GM12878 (cell line): ENCODE measurements at regions not wholly inside any gene's neighbourhood (a gene's known extent, or its start where the extent isn't known, plus 50 kb on each side); places are given as distances from the start of the nearest gene placed in this dataset.

Source experiments
- ATAC-seq: fragments of 200-7000 bp; cut with Tn5 transposase; 3 replicates; pipeline ENCODE4 v1.9.1; 2020; ENCODE audit warnings: mild to moderate bottlenecking, moderate library complexity
- BruUV-seq: library from RNA; stranded (reverse); fragments of 400-500 nt; replicated peaks from 2 replicates; lab custom pipeline; 2021; lab: Mats Ljungman, UMichigan
- CTCF ChIA-PET: fragments of 300-600 bp; sonication (Branson Sonifier 250); formaldehyde crosslinking; extraction: SDS; loops from one replicate; lab custom pipeline; 2021; ENCODE audit warnings: inconsistent platforms; lab: Yijun Ruan, JAX
- POLR2A ChIA-PET: fragments of 350-600 bp; formaldehyde crosslinking; extraction: SDS; loops from one replicate; lab custom pipeline; 2021; ENCODE audit warnings: inconsistent platforms; lab: Charles Lee
- RAD21 ChIA-PET: fragments of 300-600 bp; sonication (Branson Sonifier 250); formaldehyde crosslinking; loops from one replicate; lab custom pipeline; 2023; ENCODE audit warnings: antibody characterized with exemption; ENCODE audit not compliant: unreplicated experiment; lab: Charles Lee
- SMC1A ChIA-PET: fragments of 300-600 bp; sonication (Branson Sonifier 250); formaldehyde crosslinking; loops from one replicate; lab custom pipeline; 2023; ENCODE audit not compliant: unreplicated experiment, uncharacterized antibody; lab: Charles Lee
- DNase-seq: peaks from one replicate; pipeline ENCODE4 v3.0.0-alpha.2; 2011; ENCODE audit warnings: low read depth, low spot score
- FAIRE-seq: peaks from 3 replicates; lab custom pipeline; 2011; peaks lifted over from hg19 to GRCh38; lab: Jason Lieb, UNC
- H2AFZ ChIP-seq: 2 replicates; pipeline ENCODE4 v1.6.0; 2011; ENCODE audit warnings: low read depth, low read length, control low read depth; ENCODE audit not compliant: control insufficient read depth
- H3K27ac ChIP-seq: 2 replicates; pipeline ENCODE4 v1.5.1; 2011; ENCODE audit warnings: control low read depth; ENCODE audit not compliant: control insufficient read depth, insufficient read depth
- H3K27me3 ChIP-seq, 2 experiments: replicated peaks in 1 of 2; 2 replicates each; pipeline versions ENCODE4 v1.6.0 to v1.6.1; 2011; ENCODE audit warnings: low read length in 1 of 2; ENCODE audit not compliant: control insufficient read depth in 2 of 2, insufficient read depth in 2 of 2
- H3K36me3 ChIP-seq, 2 experiments: 2 replicates each; pipeline ENCODE4 v1.5.1; 2011; ENCODE audit warnings: low read length in 1 of 2; ENCODE audit not compliant: control insufficient read depth in 2 of 2, insufficient read depth in 2 of 2
- H3K4me1 ChIP-seq: 2 replicates; pipeline ENCODE4 v1.6.1; 2011; ENCODE audit warnings: mild to moderate bottlenecking, low read length, moderate library complexity, mixed read lengths; ENCODE audit not compliant: control insufficient read depth, insufficient read depth
- H3K4me2 ChIP-seq: 2 replicates; pipeline ENCODE4 v1.6.0; 2011; ENCODE audit warnings: control low read depth; ENCODE audit not compliant: control insufficient read depth, insufficient read depth
- H3K4me3 ChIP-seq: fragments of 200-600 bp; sonication (generic); 2 replicates; pipeline ENCODE4 v1.5.1; 2016
- H3K79me2 ChIP-seq: 2 replicates; pipeline ENCODE4 v1.6.0; 2011; ENCODE audit warnings: low read length; ENCODE audit not compliant: control insufficient read depth, insufficient read depth
- H3K9ac ChIP-seq: 2 replicates; pipeline ENCODE4 v1.8.0; 2011; ENCODE audit warnings: low read length, control low read depth, mixed read lengths; ENCODE audit not compliant: control insufficient read depth, insufficient read depth
- H3K9me3 ChIP-seq: replicated peaks from 3 replicates; pipeline ENCODE4 v1.5.1; 2011; ENCODE audit warnings: mild to moderate bottlenecking, low read length; ENCODE audit not compliant: control insufficient read depth, insufficient read depth
- H4K20me1 ChIP-seq: 2 replicates; pipeline ENCODE4 v1.6.0; 2011; ENCODE audit not compliant: control insufficient read depth, insufficient read depth
- BCL11A ChIP-seq: IDR thresholded peaks from 2 replicates; pipeline ENCODE4 v1.6.1; 2011; ENCODE audit warnings: low read depth, low read length
- MAX ChIP-seq: IDR thresholded peaks from 2 replicates; pipeline ENCODE4 v1.6.1; 2012; ENCODE audit warnings: low read depth, low read length, improper control_type of control experiment
- MLLT1 ChIP-seq: fragments of 450-650 bp; IDR thresholded peaks from 2 replicates; pipeline ENCODE4 v1.6.1; 2016; ENCODE audit warnings: mild to moderate bottlenecking
- NKRF ChIP-seq: fragments of 450-650 bp; conservative IDR thresholded peaks from 2 replicates; pipeline ENCODE4 v1.6.1; 2017; ENCODE audit warnings: mild to moderate bottlenecking, moderate library complexity
- NR2F1 ChIP-seq: fragments of 450-650 bp; conservative IDR thresholded peaks from 2 replicates; pipeline ENCODE4 v1.6.1; 2017; ENCODE audit warnings: mild to moderate bottlenecking
- RCOR1 ChIP-seq: conservative IDR thresholded peaks from 2 replicates; pipeline ENCODE4 v1.6.1; 2012; ENCODE audit warnings: low read depth, low read length, improper control_type of control experiment
- SMARCA5 ChIP-seq: fragments of 450-650 bp; IDR thresholded peaks from 2 replicates; pipeline ENCODE4 v1.6.1; 2017; ENCODE audit warnings: mild to moderate bottlenecking
- TCF12 ChIP-seq: IDR thresholded peaks from 2 replicates; pipeline ENCODE4 v1.6.1; 2011; ENCODE audit warnings: low read depth, mild to moderate bottlenecking, low read length
- ZNF622 ChIP-seq: fragments of 450-650 bp; IDR thresholded peaks from 2 replicates; pipeline ENCODE4 v1.6.1; 2017; ENCODE audit warnings: mild to moderate bottlenecking, inconsistent platforms
- WGBS: methylation state at CpG from one replicate; pipeline ENCODE4 v1.1.6; 2016; ENCODE audit warnings: low lambda C conversion rate; ENCODE audit not compliant: insufficient replicate concordance, insufficient coverage; ENCODE audit errors: missing lambda C conversion rate; 5-methylcytosine and 5-hydroxymethylcytosine counted together
- in situ Hi-C: fragments of 300-500 bp; cut with MboI; formaldehyde crosslinking; loops from 9 replicates; pipeline ENCODE4 v1.14.3; 2018; ENCODE audit warnings: mixed read lengths
- intact Hi-C: fragments of 100-400 bp; cut with micrococcal nuclease; formaldehyde crosslinking; loops from one replicate; pipeline ENCODE4 v1.14.2; 2022; ENCODE audit not compliant: unreplicated experiment
- TF ChIP-seq, protein P1 (sequence below): IDR thresholded peaks from 2 replicates; pipeline ENCODE4 v1.6.1; 2012; ENCODE audit warnings: mild to moderate bottlenecking, low read depth, low read length

DNA sequence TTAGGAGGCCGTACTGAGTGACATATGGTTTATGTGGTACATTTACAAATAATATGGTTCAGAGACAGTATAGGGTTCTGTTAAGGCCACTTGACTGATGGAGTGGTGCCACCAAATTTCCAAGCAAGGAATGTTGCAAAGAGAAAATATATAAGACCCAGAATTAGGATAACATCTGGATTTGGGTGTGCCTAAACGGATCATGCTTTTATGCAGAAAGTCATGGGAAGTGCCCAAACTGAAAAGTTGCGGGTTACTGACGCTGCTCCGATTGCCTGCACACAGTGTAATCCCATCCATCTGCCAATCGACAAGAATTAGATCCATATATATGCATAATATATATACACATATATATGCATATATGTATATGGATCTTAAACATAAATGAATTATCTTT, 138.4 kb upstream of the DCN start:
- no peak for ATAC-seq
- SMC1A ChIA-PET = no interaction called here
- H2AFZ ChIP-seq = no peak overlapping the region
- H3K27me3 ChIP-seq = no peaks in the 10 kb centered on the region
- H3K9ac ChIP-seq = no peak overlapping the region
- no peaks in the 10 kb centered on the region for H3K79me2 ChIP-seq
- WGBS = 67% methylated on average over 6 of the region's 6 CpGs
- no peaks in the 10 kb centered on the region for H4K20me1 ChIP-seq
- H3K4me2 ChIP-seq = no peak overlapping the region
- no TSS peak for BruUV-seq
- TF ChIP-seq SMARCA5 = no peak
- TF ChIP-seq ZNF622 = no peak
- TF ChIP-seq BCL11A = no peak
- TF ChIP-seq NKRF = no peak
- TF ChIP-seq TCF12 = no peak
- TF ChIP-seq, protein P1, sequence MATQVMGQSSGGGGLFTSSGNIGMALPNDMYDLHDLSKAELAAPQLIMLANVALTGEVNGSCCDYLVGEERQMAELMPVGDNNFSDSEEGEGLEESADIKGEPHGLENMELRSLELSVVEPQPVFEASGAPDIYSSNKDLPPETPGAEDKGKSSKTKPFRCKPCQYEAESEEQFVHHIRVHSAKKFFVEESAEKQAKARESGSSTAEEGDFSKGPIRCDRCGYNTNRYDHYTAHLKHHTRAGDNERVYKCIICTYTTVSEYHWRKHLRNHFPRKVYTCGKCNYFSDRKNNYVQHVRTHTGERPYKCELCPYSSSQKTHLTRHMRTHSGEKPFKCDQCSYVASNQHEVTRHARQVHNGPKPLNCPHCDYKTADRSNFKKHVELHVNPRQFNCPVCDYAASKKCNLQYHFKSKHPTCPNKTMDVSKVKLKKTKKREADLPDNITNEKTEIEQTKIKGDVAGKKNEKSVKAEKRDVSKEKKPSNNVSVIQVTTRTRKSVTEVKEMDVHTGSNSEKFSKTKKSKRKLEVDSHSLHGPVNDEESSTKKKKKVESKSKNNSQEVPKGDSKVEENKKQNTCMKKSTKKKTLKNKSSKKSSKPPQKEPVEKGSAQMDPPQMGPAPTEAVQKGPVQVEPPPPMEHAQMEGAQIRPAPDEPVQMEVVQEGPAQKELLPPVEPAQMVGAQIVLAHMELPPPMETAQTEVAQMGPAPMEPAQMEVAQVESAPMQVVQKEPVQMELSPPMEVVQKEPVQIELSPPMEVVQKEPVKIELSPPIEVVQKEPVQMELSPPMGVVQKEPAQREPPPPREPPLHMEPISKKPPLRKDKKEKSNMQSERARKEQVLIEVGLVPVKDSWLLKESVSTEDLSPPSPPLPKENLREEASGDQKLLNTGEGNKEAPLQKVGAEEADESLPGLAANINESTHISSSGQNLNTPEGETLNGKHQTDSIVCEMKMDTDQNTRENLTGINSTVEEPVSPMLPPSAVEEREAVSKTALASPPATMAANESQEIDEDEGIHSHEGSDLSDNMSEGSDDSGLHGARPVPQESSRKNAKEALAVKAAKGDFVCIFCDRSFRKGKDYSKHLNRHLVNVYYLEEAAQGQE = no peak
- no peak for TF ChIP-seq NR2F1
- no peak for TF ChIP-seq MAX
- no peak for TF ChIP-seq RCOR1
- TF ChIP-seq MLLT1 = no peak
- RAD21 ChIA-PET = no interaction called here
- intact Hi-C loops = loop anchor here (10.0 kb wide), 1 partner anchor 376 kb away; no protein-coding TSS in a partner anchor
- H3K27ac ChIP-seq = no peak overlapping the region
- H3K9me3 ChIP-seq = no peaks in the 10 kb centered on the region
- H3K4me1 ChIP-seq = no peaks in the 10 kb centered on the region
- POLR2A ChIA-PET = no interaction called here
- CTCF ChIA-PET = no interaction called here
- H3K4me3 ChIP-seq = no peak overlapping the region
- DNase-seq = no peak
- H3K36me3 ChIP-seq = no peaks in the 10 kb centered on the region
- in situ Hi-C loops = loop anchor here (10.0 kb wide), 1 partner anchor 336 kb away; no protein-coding TSS in a partner anchor
- no peak for FAIRE-seq
